WTC11 (cell line): ENCODE measurements at regions not wholly inside any gene's neighbourhood (a gene's known extent, or its start where the extent isn't known, plus 50 kb on each side); places are given as distances from the start of the nearest gene placed in this dataset.

ENCODE experiments used
- ATAC-seq: fragments of 200-7000 bp; cut with Tn5 transposase; 2 replicates; pipeline ENCODE4 v1.10.0; 2021; ENCODE audit warnings: mild to moderate bottlenecking, moderate library complexity
- CTCF ChIA-PET: fragments of 300-600 bp; sonication (Branson Sonifier 250); formaldehyde crosslinking; loops from one replicate; lab custom pipeline; 2021; ENCODE audit warnings: antibody characterized with exemption; lab: Charles Lee
- POLR2A ChIA-PET: fragments of 350-600 bp; sonication (Branson Sonifier 250); formaldehyde crosslinking; loops from one replicate; lab custom pipeline; 2021; ENCODE audit warnings: antibody characterized with exemption; lab: Charles Lee
- DNase-seq: peaks from one replicate; pipeline ENCODE4 v3.0.0; 2021; ENCODE audit warnings: low spot score
- H3K27ac Mint-ChIP-seq: 2 replicates; pipeline ENCODE4 v1.8.0; 2021; ENCODE audit warnings: mixed read lengths
- H3K27me3 Mint-ChIP-seq: 2 replicates; pipeline ENCODE4 v1.8.0; 2021; ENCODE audit warnings: low read depth, mild to moderate bottlenecking, moderate library complexity, mixed read lengths
- H3K36me3 Mint-ChIP-seq: 2 replicates; pipeline ENCODE4 v1.8.0; 2021; ENCODE audit warnings: mixed read lengths
- H3K4me1 Mint-ChIP-seq: 2 replicates; pipeline ENCODE4 v1.8.0; 2022; ENCODE audit warnings: mixed read lengths
- H3K4me3 Mint-ChIP-seq: 2 replicates; pipeline ENCODE4 v1.8.0; 2021; ENCODE audit warnings: mild to moderate bottlenecking, moderate library complexity, mixed read lengths
- H3K9me3 Mint-ChIP-seq: 2 replicates; pipeline ENCODE4 v1.8.0; 2021; ENCODE audit warnings: mixed read lengths
- ATF1 ChIP-seq: sonication (generic); formaldehyde crosslinking; IDR thresholded peaks from 2 replicates; pipeline ENCODE4 v1.8.1; 2023; ENCODE audit warnings: mild to moderate bottlenecking, moderate library complexity, missing genetic modification reagents
- GABPB1 ChIP-seq: sonication (generic); formaldehyde crosslinking; IDR thresholded peaks from 2 replicates; pipeline ENCODE4 v1.8.1; 2023; ENCODE audit warnings: mild to moderate bottlenecking, missing genetic modification reagents
- GTF2I ChIP-seq: fragments of 250-450 bp; sonication (Bioruptor Pico); conservative IDR thresholded peaks from 2 replicates; pipeline ENCODE4 v1.4.0; 2021; ENCODE audit warnings: mild to moderate bottlenecking
- RORB ChIP-seq: fragments of 250-450 bp; sonication (Bioruptor Pico); IDR thresholded peaks from 2 replicates; pipeline ENCODE4 v1.9.0; 2021; ENCODE audit warnings: mild to moderate bottlenecking
- TEAD4 ChIP-seq: sonication (generic); formaldehyde crosslinking; IDR thresholded peaks from 2 replicates; pipeline ENCODE4 v1.8.0; 2022; ENCODE audit warnings: mild to moderate bottlenecking, missing genetic modification reagents
- ZBTB21 ChIP-seq: sonication (generic); formaldehyde crosslinking; IDR thresholded peaks from 2 replicates; pipeline ENCODE4 v1.8.1; 2023; ENCODE audit warnings: mild to moderate bottlenecking, missing genetic modification reagents, borderline replicate concordance
- ZNF416 ChIP-seq: fragments of 250-450 bp; sonication (Bioruptor Pico); IDR thresholded peaks from 2 replicates; pipeline ENCODE4 v1.9.0; 2021; ENCODE audit warnings: mild to moderate bottlenecking, inconsistent platforms
- TF ChIP-seq, protein P1 (sequence below): sonication (generic); formaldehyde crosslinking; IDR thresholded peaks from 2 replicates; pipeline ENCODE4 v1.8.1; 2023; ENCODE audit warnings: mild to moderate bottlenecking, missing genetic modification reagents, moderate library complexity
- TF ChIP-seq, protein P2 (sequence below): sonication (generic); formaldehyde crosslinking; IDR thresholded peaks from 2 replicates; pipeline ENCODE4 v1.8.0; 2022; ENCODE audit warnings: mild to moderate bottlenecking, missing genetic modification reagents
- TF ChIP-seq, protein P3 (sequence below): sonication (generic); formaldehyde crosslinking; IDR thresholded peaks from 2 replicates; pipeline ENCODE4 v1.8.1; 2022; ENCODE audit warnings: missing genetic modification reagents, borderline replicate concordance
- TF ChIP-seq, protein P4 (sequence below): fragments of 250-450 bp; sonication (Bioruptor Pico); IDR thresholded peaks from 2 replicates; pipeline ENCODE4 v1.9.0; 2021; ENCODE audit warnings: moderate library complexity, mild to moderate bottlenecking, inconsistent platforms, borderline replicate concordance
- TF ChIP-seq, protein P5 (sequence below): sonication (generic); formaldehyde crosslinking; IDR thresholded peaks from 2 replicates; pipeline ENCODE4 v1.8.0; 2023; ENCODE audit warnings: missing genetic modification reagents
- TF ChIP-seq, protein P6 (sequence below): sonication (generic); formaldehyde crosslinking; IDR thresholded peaks from 2 replicates; pipeline ENCODE4 v1.8.0; 2022; ENCODE audit warnings: mild to moderate bottlenecking, missing genetic modification reagents
- TF ChIP-seq, protein P7 (sequence below): sonication (generic); formaldehyde crosslinking; IDR thresholded peaks from 2 replicates; pipeline ENCODE4 v1.8.0; 2022; ENCODE audit warnings: mild to moderate bottlenecking, missing genetic modification reagents

DNA sequence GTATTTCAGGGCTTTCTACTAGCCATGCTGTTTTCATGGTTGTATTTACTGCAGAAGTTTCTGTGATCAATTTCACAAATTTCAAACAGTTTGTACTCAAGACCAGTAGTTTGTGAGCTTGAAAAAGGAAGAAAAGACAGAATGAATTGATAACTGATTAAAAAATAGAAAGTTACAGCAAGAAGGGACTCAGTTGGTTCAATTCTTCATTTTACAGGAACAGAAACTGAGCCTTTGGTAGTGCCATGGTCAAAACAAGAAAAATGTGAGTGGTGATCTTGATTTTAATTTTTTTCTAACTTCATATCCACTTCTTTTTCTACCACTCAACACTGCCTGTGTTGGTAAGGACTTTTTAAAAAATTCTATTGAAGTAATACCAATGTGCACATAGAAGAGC lies 206.6 kb upstream of the NREP start:
- Mint-ChIP-seq H3K4me1 (no peaks in the 10 kb centered on the region), H3K36me3 (no peaks in the 10 kb centered on the region), H3K27ac (no peak overlapping the region), H3K4me3 (no peak overlapping the region), H3K9me3 (no peaks in the 10 kb centered on the region), H3K27me3 (no peaks in the 10 kb centered on the region)
- DNase-seq (no peak), ATAC-seq (no peak)
- TF ChIP-seq GTF2I (no peak), ATF1 (CRISPR knock-in tag) (no peak)
- TF ChIP-seq, protein P1, sequence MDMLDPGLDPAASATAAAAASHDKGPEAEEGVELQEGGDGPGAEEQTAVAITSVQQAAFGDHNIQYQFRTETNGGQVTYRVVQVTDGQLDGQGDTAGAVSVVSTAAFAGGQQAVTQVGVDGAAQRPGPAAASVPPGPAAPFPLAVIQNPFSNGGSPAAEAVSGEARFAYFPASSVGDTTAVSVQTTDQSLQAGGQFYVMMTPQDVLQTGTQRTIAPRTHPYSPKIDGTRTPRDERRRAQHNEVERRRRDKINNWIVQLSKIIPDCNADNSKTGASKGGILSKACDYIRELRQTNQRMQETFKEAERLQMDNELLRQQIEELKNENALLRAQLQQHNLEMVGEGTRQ (CRISPR knock-in tag): no peak
- TF ChIP-seq, protein P2, sequence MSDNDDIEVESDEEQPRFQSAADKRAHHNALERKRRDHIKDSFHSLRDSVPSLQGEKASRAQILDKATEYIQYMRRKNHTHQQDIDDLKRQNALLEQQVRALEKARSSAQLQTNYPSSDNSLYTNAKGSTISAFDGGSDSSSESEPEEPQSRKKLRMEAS (CRISPR knock-in tag): no peak
- ChIA-PET POLR2A (no interaction called here), CTCF (no interaction called here)

DNA sequence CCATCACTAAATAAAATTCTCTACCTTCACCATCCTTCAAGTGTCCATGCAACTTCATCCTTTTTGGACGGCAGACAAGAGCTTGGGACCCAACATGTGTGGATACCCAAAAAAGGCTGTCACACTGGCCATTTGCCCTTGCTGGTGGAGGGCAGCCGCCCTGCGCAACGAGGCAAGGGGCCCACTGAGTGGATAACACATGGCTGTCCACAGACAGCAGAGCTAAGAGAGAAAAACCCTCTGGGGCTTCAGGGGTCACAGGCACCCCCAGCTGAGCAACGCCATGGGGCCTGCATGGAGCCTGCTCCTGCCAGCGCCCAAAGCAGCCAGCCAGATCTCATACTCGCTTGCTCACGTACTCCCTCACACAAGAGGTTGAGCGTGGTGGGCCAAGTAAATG lies 205.9 kb upstream of the NREP start:
- no peak for ATAC-seq
- no peak for DNase-seq
- Mint-ChIP-seq H3K4me1 (no peaks in the 10 kb centered on the region), H3K4me3 (no peak overlapping the region), H3K27me3 (no peaks in the 10 kb centered on the region), H3K27ac (no peak overlapping the region)
- POLR2A ChIA-PET: interaction anchor here (1.3 kb wide), 1 partner anchor 11 kb away, joined by 3 read pairs; no protein-coding TSS in a partner anchor
- CTCF ChIA-PET: no interaction called here
- no peak for TF ChIP-seq GABPB1
- TF ChIP-seq, protein P3, sequence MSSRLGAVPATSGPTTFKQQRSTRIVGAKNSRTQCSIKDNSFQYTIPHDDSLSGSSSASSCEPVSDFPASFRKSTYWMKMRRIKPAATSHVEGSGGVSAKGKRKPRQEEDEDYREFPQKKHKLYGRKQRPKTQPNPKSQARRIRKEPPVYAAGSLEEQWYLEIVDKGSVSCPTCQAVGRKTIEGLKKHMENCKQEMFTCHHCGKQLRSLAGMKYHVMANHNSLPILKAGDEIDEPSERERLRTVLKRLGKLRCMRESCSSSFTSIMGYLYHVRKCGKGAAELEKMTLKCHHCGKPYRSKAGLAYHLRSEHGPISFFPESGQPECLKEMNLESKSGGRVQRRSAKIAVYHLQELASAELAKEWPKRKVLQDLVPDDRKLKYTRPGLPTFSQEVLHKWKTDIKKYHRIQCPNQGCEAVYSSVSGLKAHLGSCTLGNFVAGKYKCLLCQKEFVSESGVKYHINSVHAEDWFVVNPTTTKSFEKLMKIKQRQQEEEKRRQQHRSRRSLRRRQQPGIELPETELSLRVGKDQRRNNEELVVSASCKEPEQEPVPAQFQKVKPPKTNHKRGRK (CRISPR knock-in tag): no peak
- TF ChIP-seq, protein P4, sequence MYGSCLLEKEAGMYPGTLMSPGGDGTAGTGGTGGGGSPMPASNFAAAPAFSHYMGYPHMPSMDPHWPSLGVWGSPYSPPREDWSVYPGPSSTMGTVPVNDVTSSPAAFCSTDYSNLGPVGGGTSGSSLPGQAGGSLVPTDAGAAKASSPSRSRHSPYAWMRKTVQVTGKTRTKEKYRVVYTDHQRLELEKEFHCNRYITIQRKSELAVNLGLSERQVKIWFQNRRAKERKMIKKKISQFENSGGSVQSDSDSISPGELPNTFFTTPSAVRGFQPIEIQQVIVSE (CRISPR knock-in tag): no peak
- TF ChIP-seq, protein P5, sequence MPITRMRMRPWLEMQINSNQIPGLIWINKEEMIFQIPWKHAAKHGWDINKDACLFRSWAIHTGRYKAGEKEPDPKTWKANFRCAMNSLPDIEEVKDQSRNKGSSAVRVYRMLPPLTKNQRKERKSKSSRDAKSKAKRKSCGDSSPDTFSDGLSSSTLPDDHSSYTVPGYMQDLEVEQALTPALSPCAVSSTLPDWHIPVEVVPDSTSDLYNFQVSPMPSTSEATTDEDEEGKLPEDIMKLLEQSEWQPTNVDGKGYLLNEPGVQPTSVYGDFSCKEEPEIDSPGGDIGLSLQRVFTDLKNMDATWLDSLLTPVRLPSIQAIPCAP (CRISPR knock-in tag): no peak
- no peak for TF ChIP-seq ZNF416 (CRISPR knock-in tag)
- TF ChIP-seq TEAD4 (CRISPR knock-in tag): no peak
- no peak for TF ChIP-seq RORB (CRISPR knock-in tag)
- TF ChIP-seq, protein P6, sequence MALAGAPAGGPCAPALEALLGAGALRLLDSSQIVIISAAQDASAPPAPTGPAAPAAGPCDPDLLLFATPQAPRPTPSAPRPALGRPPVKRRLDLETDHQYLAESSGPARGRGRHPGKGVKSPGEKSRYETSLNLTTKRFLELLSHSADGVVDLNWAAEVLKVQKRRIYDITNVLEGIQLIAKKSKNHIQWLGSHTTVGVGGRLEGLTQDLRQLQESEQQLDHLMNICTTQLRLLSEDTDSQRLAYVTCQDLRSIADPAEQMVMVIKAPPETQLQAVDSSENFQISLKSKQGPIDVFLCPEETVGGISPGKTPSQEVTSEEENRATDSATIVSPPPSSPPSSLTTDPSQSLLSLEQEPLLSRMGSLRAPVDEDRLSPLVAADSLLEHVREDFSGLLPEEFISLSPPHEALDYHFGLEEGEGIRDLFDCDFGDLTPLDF (CRISPR knock-in tag): no peak
- TF ChIP-seq, all 79 proteins: peak for 0
- Mint-ChIP-seq H3K36me3 (no peaks in the 10 kb centered on the region), H3K9me3 (no peaks in the 10 kb centered on the region)

DNA sequence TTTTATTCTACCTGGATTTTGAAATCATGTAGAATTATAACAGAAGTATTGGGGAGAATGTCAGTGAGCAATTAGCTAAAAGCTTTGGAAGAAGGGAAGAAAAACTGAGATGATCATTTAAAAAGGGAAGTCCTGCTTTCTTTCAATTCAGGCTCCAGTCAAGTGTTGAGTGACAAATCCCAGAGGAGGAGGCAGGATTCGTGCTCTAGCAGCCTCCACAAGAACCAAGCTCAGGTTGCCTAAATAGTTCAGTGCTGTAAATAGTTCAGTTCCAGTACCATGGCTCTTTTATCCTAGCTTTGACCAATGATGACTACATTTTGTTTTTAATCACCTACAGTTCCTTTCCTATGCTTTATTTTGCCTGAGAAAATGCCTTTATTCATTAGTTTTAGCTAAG lies 204.9 kb upstream of the NREP start:
- no peak overlapping the region for H3K27ac Mint-ChIP-seq
- TF ChIP-seq ZBTB21 (CRISPR knock-in tag): no peak
- TF ChIP-seq, protein P7, sequence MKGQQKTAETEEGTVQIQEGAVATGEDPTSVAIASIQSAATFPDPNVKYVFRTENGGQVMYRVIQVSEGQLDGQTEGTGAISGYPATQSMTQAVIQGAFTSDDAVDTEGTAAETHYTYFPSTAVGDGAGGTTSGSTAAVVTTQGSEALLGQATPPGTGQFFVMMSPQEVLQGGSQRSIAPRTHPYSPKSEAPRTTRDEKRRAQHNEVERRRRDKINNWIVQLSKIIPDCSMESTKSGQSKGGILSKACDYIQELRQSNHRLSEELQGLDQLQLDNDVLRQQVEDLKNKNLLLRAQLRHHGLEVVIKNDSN (CRISPR knock-in tag): no peak
- no peak for TF ChIP-seq ATF1 (CRISPR knock-in tag)
- TF ChIP-seq, all 79 proteins: peak for 0
- POLR2A ChIA-PET: interaction anchor here (1.3 kb wide), 1 partner anchor 12 kb away, joined by 3 read pairs; no protein-coding TSS in a partner anchor
- no peaks in the 10 kb centered on the region for H3K36me3 Mint-ChIP-seq
- no peaks in the 10 kb centered on the region for H3K27me3 Mint-ChIP-seq
- no peaks in the 10 kb centered on the region for H3K4me1 Mint-ChIP-seq
- H3K9me3 Mint-ChIP-seq: no peaks in the 10 kb centered on the region
- ATAC-seq: no peak
- no peak overlapping the region for H3K4me3 Mint-ChIP-seq
- DNase-seq: no peak
- CTCF ChIA-PET: no interaction called here
